Caco-2 (cell line): ENCODE measurements at regions not wholly inside any gene's neighbourhood (a gene's known extent, or its start where the extent isn't known, plus 50 kb on each side); places are given as distances from the start of the nearest gene placed in this dataset.

Experiments used
- BruUV-seq: library from RNA; stranded (reverse); fragments of 400-500 nt; replicated peaks from 2 replicates; lab custom pipeline; 2021; lab: Mats Ljungman, UMichigan
- CTCF ChIA-PET: fragments of 300-600 bp; sonication (Branson Sonifier 250); formaldehyde crosslinking; loops from one replicate; lab custom pipeline; 2022; ENCODE audit warnings: antibody characterized with exemption; lab: Charles Lee
- POLR2A ChIA-PET: fragments of 300-600 bp; sonication (Branson Sonifier 250); formaldehyde crosslinking; loops from one replicate; lab custom pipeline; 2022; ENCODE audit warnings: antibody characterized with exemption; lab: Charles Lee
- DNase-seq, 2 experiments: peaks; one replicate each; pipeline versions ENCODE4 v3.0.0 to v3.0.0-alpha.2; 2020 to 2022
- H3K27me3 ChIP-seq: replicated peaks from 2 replicates; pipeline ENCODE4 v1.6.0; 2011; ENCODE audit warnings: low read length; ENCODE audit not compliant: control insufficient read depth, insufficient read depth
- H3K36me3 ChIP-seq: 2 replicates; pipeline ENCODE4 v1.5.1; 2011; ENCODE audit warnings: low read length; ENCODE audit not compliant: control insufficient read depth, insufficient read depth
- H3K4me1 ChIP-seq: fragments of 250-450 bp; sonication (Bioruptor Pico); 2 replicates; pipeline ENCODE4 v1.5.1; 2020; ENCODE audit warnings: mild to moderate bottlenecking
- H3K4me3 ChIP-seq: 2 replicates; pipeline ENCODE4 v1.5.1; 2011; ENCODE audit warnings: low read depth, mild to moderate bottlenecking, control low read depth, low read length
- H3K9me3 ChIP-seq: fragments of 250-450 bp; sonication (Bioruptor Pico); 2 replicates; pipeline ENCODE4 v1.5.1; 2020; ENCODE audit warnings: mild to moderate bottlenecking, moderate library complexity
- H3K27ac Mint-ChIP-seq: one replicate; pipeline ENCODE4 v1.8.0; 2022; ENCODE audit warnings: mixed read lengths; ENCODE audit not compliant: unreplicated experiment
- H3K27me3 Mint-ChIP-seq: one replicate; pipeline ENCODE4 v1.8.0; 2022; ENCODE audit warnings: mixed read lengths; ENCODE audit not compliant: insufficient read depth, unreplicated experiment
- H3K36me3 Mint-ChIP-seq: one replicate; pipeline ENCODE4 v1.8.0; 2022; ENCODE audit warnings: mild to moderate bottlenecking, mixed read lengths; ENCODE audit not compliant: insufficient read depth, unreplicated experiment
- H3K4me1 Mint-ChIP-seq: one replicate; pipeline ENCODE4 v1.8.0; 2022; ENCODE audit warnings: low read depth, mixed read lengths; ENCODE audit not compliant: unreplicated experiment
- H3K4me3 Mint-ChIP-seq: one replicate; pipeline ENCODE4 v1.8.0; 2022; ENCODE audit warnings: mild to moderate bottlenecking, moderate library complexity, mixed read lengths; ENCODE audit not compliant: unreplicated experiment
- H3K9me3 Mint-ChIP-seq: one replicate; pipeline ENCODE4 v1.8.0; 2022; ENCODE audit warnings: mixed read lengths; ENCODE audit not compliant: unreplicated experiment
- CTCF ChIP-seq, 2 experiments: fragments of 200-600 bp in 1 of 2; IDR thresholded peaks; 1 replicate in 1 of 2; 2 replicates in 1 of 2; pipeline versions ENCODE4 v1.5.1 to v1.8.0; 2011 to 2022; ENCODE audit warnings: antibody characterized with exemption in 1 of 2, control low read depth in 1 of 2, inconsistent platforms in 1 of 2, low read depth in 1 of 2, low read length in 1 of 2, mild to moderate bottlenecking in 1 of 2, moderate library complexity in 1 of 2; ENCODE audit not compliant: insufficient read depth in 1 of 2, severe bottlenecking in 1 of 2, unreplicated experiment in 1 of 2
- intact Hi-C: fragments of 100-400 bp; cut with micrococcal nuclease; formaldehyde crosslinking; loops from one replicate; pipeline ENCODE4 v1.10.0; 2022; ENCODE audit not compliant: unreplicated experiment

- H3K27me3 Mint-ChIP-seq, result no peaks in the 10 kb centered on the region
- CTCF ChIA-PET, result no interaction called here
- H3K9me3 Mint-ChIP-seq, result peaks cover 14% of the 10 kb centered on the region
- H3K4me1 Mint-ChIP-seq, result peaks cover 51% of the 10 kb centered on the region
- no peaks in the 10 kb centered on the region for H3K9me3 ChIP-seq
- peak overlapping the region; percentile 57 for H3K27ac Mint-ChIP-seq
- no peak overlapping the region for H3K4me3 ChIP-seq
- no peak overlapping the region for H3K4me3 Mint-ChIP-seq
- H3K36me3 ChIP-seq, result no peaks in the 10 kb centered on the region
- DNase-seq, result no peak
- no TSS peak for BruUV-seq
- intact Hi-C loops, result loop anchor here (2.0 to 5.0 kb wide), 3 partner anchors 15 to 257 kb away; partner anchors contain the start of gene ARL4A
- H3K4me1 ChIP-seq, result peaks cover 43% of the 10 kb centered on the region
- peaks cover 32% of the 10 kb centered on the region for H3K36me3 Mint-ChIP-seq
- no peak for TF ChIP-seq CTCF (IDR thresholded peaks at IDR 0.05; ENCODE audit: insufficient read depth in 1 of 2, low read depth in 1 of 2, low read length in 1 of 2, severe bottlenecking in 1 of 2, unreplicated experiment in 1 of 2)
- no peaks in the 10 kb centered on the region for H3K27me3 ChIP-seq
- POLR2A ChIA-PET, result interaction anchor here (0.5 kb wide), 1 partner anchor 120 kb away, joined by 3 read pairs; no protein-coding TSS in a partner anchor
These were observed 256.3 kb downstream of the ARL4A start for GRCh38 chr7:12943781-12944180.

- H3K36me3 Mint-ChIP-seq, result peaks cover 19% of the 10 kb centered on the region
- H3K4me3 Mint-ChIP-seq, result no peak overlapping the region
- no peaks in the 10 kb centered on the region for H3K36me3 ChIP-seq
- BruUV-seq, result no TSS peak
- H3K27me3 ChIP-seq, result no peaks in the 10 kb centered on the region
- peaks cover 48% of the 10 kb centered on the region for H3K4me1 ChIP-seq
- ChIA-PET POLR2A (no interaction called here), CTCF (no interaction called here)
- no peaks in the 10 kb centered on the region for H3K9me3 Mint-ChIP-seq
- TF ChIP-seq CTCF (IDR thresholded peaks at IDR 0.05; ENCODE audit: insufficient read depth in 1 of 2, low read depth in 1 of 2, low read length in 1 of 2, severe bottlenecking in 1 of 2, unreplicated experiment in 1 of 2), result no peak
- DNase-seq, result no peak
- H3K27ac Mint-ChIP-seq, result no peak overlapping the region
- H3K9me3 ChIP-seq, result no peaks in the 10 kb centered on the region
- H3K4me1 Mint-ChIP-seq, result peaks cover 50% of the 10 kb centered on the region
- no peak overlapping the region for H3K4me3 ChIP-seq
- intact Hi-C loops, result no loop called here
- H3K27me3 Mint-ChIP-seq, result no peaks in the 10 kb centered on the region
These were observed 258.5 kb downstream of the ARL4A start for GRCh38 chr7:12945901-12946300.

GRCh38 chr7:12947465-12947864, 260.0 kb downstream of the ARL4A start:
- ChIA-PET CTCF (no interaction called here), POLR2A (no interaction called here)
- H3K36me3 ChIP-seq, result no peaks in the 10 kb centered on the region
- peaks cover 45% of the 10 kb centered on the region for H3K4me1 ChIP-seq
- no peak overlapping the region for H3K4me3 ChIP-seq
- Mint-ChIP-seq H3K9me3 (no peaks in the 10 kb centered on the region), H3K27me3 (no peaks in the 10 kb centered on the region), H3K4me3 (no peak overlapping the region), H3K27ac (no peak overlapping the region), H3K4me1 (peaks cover 40% of the 10 kb centered on the region), H3K36me3 (peaks cover 14% of the 10 kb centered on the region)
- no peak for DNase-seq
- H3K9me3 ChIP-seq, result no peaks in the 10 kb centered on the region
- BruUV-seq, result no TSS peak
- no peaks in the 10 kb centered on the region for H3K27me3 ChIP-seq
- intact Hi-C loops, result no loop called here
- TF ChIP-seq CTCF (IDR thresholded peaks at IDR 0.05; ENCODE audit: insufficient read depth in 1 of 2, low read depth in 1 of 2, low read length in 1 of 2, severe bottlenecking in 1 of 2, unreplicated experiment in 1 of 2), result no peak
